Lung (tissue), 11 donors: ENCODE measurements at regions not wholly inside any gene's neighbourhood (a gene's known extent, or its start where the extent isn't known, plus 50 kb on each side); places are given as distances from the start of the nearest gene placed in this dataset.

Experiments
- ATAC-seq: fragments of 200-7000 bp; cut with Tn5 transposase; one replicate; pipeline ENCODE4 v1.9.1; 2020; ENCODE audit warnings: moderate number of reproducible peaks; ENCODE audit not compliant: insufficient read depth, low FRiP score
- DNase-seq, 3 donors: peaks; one replicate each; pipeline ENCODE4 v3.0.0-alpha.2; 2013 to 2017
- H3K27ac ChIP-seq, 2 donors: one replicate each; pipeline ENCODE4 v1.5.1; 2013; ENCODE audit warnings: mild to moderate bottlenecking in 2 of 2, moderate library complexity in 2 of 2, control low read depth in 1 of 2, inconsistent platforms in 1 of 2, low read depth in 1 of 2, low read length in 1 of 2
- H3K27me3 ChIP-seq, 3 donors: one replicate each; pipeline ENCODE4 v1.5.1; 2013; ENCODE audit warnings: low read length in 2 of 3; ENCODE audit not compliant: control insufficient read depth in 3 of 3, insufficient read depth in 3 of 3
- H3K36me3 ChIP-seq, 4 donors: one replicate each; pipeline ENCODE4 v1.5.1; 2013; ENCODE audit warnings: low read length in 4 of 4, mild to moderate bottlenecking in 1 of 4, moderate library complexity in 1 of 4; ENCODE audit not compliant: control insufficient read depth in 4 of 4, insufficient read depth in 4 of 4
- H3K4me1 ChIP-seq, 5 donors: one replicate each; pipeline ENCODE4 v1.5.1; 2013; ENCODE audit warnings: low read length in 5 of 5, mild to moderate bottlenecking in 2 of 5, moderate library complexity in 1 of 5; ENCODE audit not compliant: control insufficient read depth in 5 of 5, insufficient read depth in 5 of 5
- H3K4me3 ChIP-seq: one replicate; pipeline ENCODE4 v1.5.1; 2013; ENCODE audit warnings: mild to moderate bottlenecking, control low read depth, moderate library complexity
- H3K9ac ChIP-seq, 2 donors: one replicate each; pipeline ENCODE4 v1.5.1; 2013; ENCODE audit warnings: low read length in 2 of 2, control low read depth in 1 of 2; ENCODE audit not compliant: insufficient read depth in 1 of 2
- H3K9me3 ChIP-seq, 4 donors: one replicate each; pipeline ENCODE4 v1.5.1; 2013; ENCODE audit warnings: low read length in 3 of 4, mild to moderate bottlenecking in 1 of 4, moderate library complexity in 1 of 4; ENCODE audit not compliant: control insufficient read depth in 4 of 4, insufficient read depth in 3 of 4
- CTCF ChIP-seq: IDR thresholded peaks from 2 replicates; pipeline ENCODE4 v1.5.1; 2012; ENCODE audit warnings: mild to moderate bottlenecking; ENCODE audit errors: control extremely low read depth, extremely low read depth
- WGBS, 2 donors: extraction: QIAGEN DNeasy Blood & Tissue Kit; methylation state at CpG; one replicate each; pipeline ENCODE4 v1.1.7; 2013; 5-methylcytosine and 5-hydroxymethylcytosine counted together
- donor health status: control.
- donor health status: control.
- donor health status: Bipolar disorder and iron deficiency.
- donor health status: healthy.
- donor health status: DM: yes; HTN: yes; CAD: no.

GRCh38 chr2:224134003-224134734, 95.1 kb upstream of the SERPINE2 start:
- Histone ChIP-seq H3K27me3 (no peaks in the 10 kb centered on the region), H3K9me3 (peaks cover 0 to 2% (median 0%) of the 10 kb centered on the region in 4 donors), H3K9ac (no peak overlapping the region), H3K4me1 (no peaks in the 10 kb centered on the region), H3K4me3 (no peak overlapping the region), H3K36me3 (no peaks in the 10 kb centered on the region), H3K27ac (no peak overlapping the region)
- ATAC-seq = no peak
- 86 to 91% methylated on average over 4 of the region's 4 CpGs for WGBS, 2 donors
- TF ChIP-seq CTCF = no peak
- no peak for DNase-seq

- WGBS, 2 donors = 75 to 79% methylated on average over 4 of the region's 4 CpGs
- TF ChIP-seq CTCF = no peak
- Histone ChIP-seq H3K27ac (no peak overlapping the region), H3K9me3 (peaks cover 0 to 2% (median 0%) of the 10 kb centered on the region in 4 donors), H3K27me3 (no peaks in the 10 kb centered on the region), H3K36me3 (no peaks in the 10 kb centered on the region), H3K9ac (no peak overlapping the region), H3K4me1 (peaks cover 0 to 1% (median 0%) of the 10 kb centered on the region in 5 donors), H3K4me3 (no peak overlapping the region)
- DNase-seq = no peak
- ATAC-seq = no peak
These were observed 94.3 kb upstream of the SERPINE2 start for GRCh38 chr2:224133387-224133786.

GRCh38 chr2:224127871-224128501, 88.9 kb upstream of the SERPINE2 start:
- ATAC-seq = no peak
- Histone ChIP-seq H3K27me3 (no peaks in the 10 kb centered on the region), H3K9ac (no peak overlapping the region), H3K4me3 (no peak overlapping the region), H3K27ac (no peak overlapping the region), H3K4me1 (peaks cover 0 to 9% (median 0%) of the 10 kb centered on the region in 5 donors), H3K9me3 (peaks cover 0 to 4% (median 0%) of the 10 kb centered on the region in 4 donors), H3K36me3 (no peaks in the 10 kb centered on the region)
- TF ChIP-seq CTCF = no peak
- peak in 2 of 3 donors; percentile 17 to 66 for DNase-seq
- 48 to 58% methylated on average over 5 of the region's 5 CpGs for WGBS, 2 donors
